Small intestine (tissue), 7 donors: ENCODE measurements at regions not wholly inside any gene's neighbourhood (a gene's known extent, or its start where the extent isn't known, plus 50 kb on each side); places are given as distances from the start of the nearest gene placed in this dataset.

Experiments used
- DNase-seq, 2 donors: peaks; one replicate each; pipeline versions ENCODE4 v3.0.0 to v3.0.0-alpha.2; 2013
- FAIRE-seq: peaks from 2 replicates; lab custom pipeline; 2012; peaks lifted over from hg19 to GRCh38; lab: Jason Lieb, UNC
- H3K27ac ChIP-seq, 3 donors: one replicate each; pipeline ENCODE4 v1.5.1; 2013; ENCODE audit warnings: low read length in 2 of 3, mild to moderate bottlenecking in 2 of 3, control low read depth in 1 of 3, inconsistent platforms in 1 of 3, low read depth in 1 of 3, moderate library complexity in 1 of 3
- H3K27me3 ChIP-seq, 3 donors: one replicate each; pipeline ENCODE4 v1.6.1; 2013; ENCODE audit warnings: low read length in 3 of 3, inconsistent platforms in 1 of 3; ENCODE audit not compliant: control insufficient read depth in 3 of 3, insufficient read depth in 3 of 3
- H3K36me3 ChIP-seq, 3 donors: one replicate each; pipeline ENCODE4 v1.6.1; 2013; ENCODE audit warnings: low read length in 3 of 3, inconsistent platforms in 1 of 3, low read depth in 1 of 3, mild to moderate bottlenecking in 1 of 3, moderate library complexity in 1 of 3; ENCODE audit not compliant: control insufficient read depth in 3 of 3, insufficient read depth in 2 of 3
- H3K4me1 ChIP-seq, 3 donors: one replicate each; pipeline ENCODE4 v1.6.1; 2013; ENCODE audit warnings: low read length in 2 of 3, inconsistent platforms in 1 of 3, low read depth in 1 of 3, mild to moderate bottlenecking in 1 of 3, moderate library complexity in 1 of 3; ENCODE audit not compliant: control insufficient read depth in 3 of 3, insufficient read depth in 2 of 3
- H3K4me3 ChIP-seq, 3 donors: one replicate each; pipeline ENCODE4 v1.5.1; 2013; ENCODE audit warnings: low read length in 3 of 3, control low read depth in 1 of 3, inconsistent platforms in 1 of 3, low read depth in 1 of 3, mild to moderate bottlenecking in 1 of 3, moderate library complexity in 1 of 3
- H3K9me3 ChIP-seq, 2 donors: one replicate each; pipeline ENCODE4 v1.6.1; 2013; ENCODE audit warnings: low read depth in 1 of 2, low read length in 1 of 2; ENCODE audit not compliant: control insufficient read depth in 2 of 2, insufficient read depth in 1 of 2
- WGBS, 3 donors: extraction: QIAGEN DNeasy Blood & Tissue Kit; methylation state at CpG; one replicate each; pipeline ENCODE4 v1.1.7; 2013; 5-methylcytosine and 5-hydroxymethylcytosine counted together
- donor health status: healthy with polysubstance abuse.
- donor health status: control.
- donor health status: control.
- donor health status: Bipolar disorder and iron deficiency.
- donor health status: healthy.

DNA sequence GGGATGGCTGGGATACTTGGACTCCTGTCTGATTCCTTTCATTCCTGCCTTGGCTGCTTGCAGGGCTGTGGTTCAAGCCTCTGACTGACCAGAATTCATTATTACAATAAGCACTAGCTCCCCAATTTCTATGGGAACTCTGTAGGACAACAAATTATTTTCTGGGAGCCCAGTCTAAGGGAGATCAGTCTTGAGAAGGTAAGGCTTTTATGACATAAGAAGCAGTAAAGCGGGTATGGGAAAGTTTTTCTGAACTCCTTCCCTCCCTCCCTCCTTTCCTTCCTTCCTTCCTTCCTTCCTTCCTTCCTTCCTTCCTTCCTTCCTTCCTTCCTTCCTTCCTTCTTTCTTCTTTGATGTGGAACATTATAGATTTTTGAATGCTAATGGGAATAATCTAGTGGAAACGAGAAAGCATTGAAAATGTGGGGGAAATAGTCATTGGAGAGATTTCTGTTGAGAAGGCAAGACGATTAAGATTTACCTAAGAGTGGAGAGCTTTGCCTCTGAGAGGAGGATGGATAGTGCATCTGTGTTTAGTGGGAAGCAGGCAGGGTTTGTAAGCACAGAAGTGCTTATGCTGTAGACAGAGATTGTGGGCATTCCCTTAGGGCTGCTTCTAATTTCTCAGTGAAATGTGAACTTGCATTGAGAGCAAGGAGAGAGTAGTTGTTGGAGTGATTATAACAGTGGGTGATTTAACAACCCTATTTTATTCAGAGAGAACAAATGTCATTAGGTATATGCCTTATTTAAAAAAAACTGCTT, 201.5 kb downstream of the DNAJB9 start:
- 64 to 75% (median 69%) methylated on average over 3 of the region's 3 CpGs for WGBS, 3 donors
- FAIRE-seq (no peak), DNase-seq (no peak)
- H3K4me3 ChIP-seq, result no peak overlapping the region
- no peaks in the 10 kb centered on the region for H3K27me3 ChIP-seq
- no peaks in the 10 kb centered on the region for H3K36me3 ChIP-seq
- no peak overlapping the region for H3K27ac ChIP-seq
- H3K4me1 ChIP-seq, result no peaks in the 10 kb centered on the region
- H3K9me3 ChIP-seq, result no peaks in the 10 kb centered on the region

DNA sequence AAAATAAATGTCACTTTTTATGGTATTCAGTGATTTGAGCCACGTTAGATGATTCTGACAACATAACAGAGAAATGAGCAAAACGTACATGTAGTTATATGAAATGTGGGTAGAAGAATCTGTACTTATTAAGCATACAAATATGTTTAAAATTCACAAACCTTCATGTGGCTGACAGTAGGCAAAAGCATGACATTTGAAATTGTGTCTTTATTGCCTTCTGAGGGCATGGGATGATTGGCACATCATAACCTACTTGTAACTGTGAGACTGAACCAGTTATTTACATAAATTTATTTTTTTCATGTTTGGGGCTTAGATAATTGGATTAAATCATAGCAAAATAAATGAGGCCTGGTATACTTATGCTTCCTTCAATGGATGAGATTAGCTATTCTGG, 202.2 kb downstream of the DNAJB9 start:
- 45 to 61% (median 49%) methylated on average over 2 of the region's 2 CpGs for WGBS, 3 donors
- no peak overlapping the region for H3K4me3 ChIP-seq
- no peak overlapping the region for H3K27ac ChIP-seq
- DNase-seq (no peak), FAIRE-seq (no peak)
- H3K9me3 ChIP-seq, result no peaks in the 10 kb centered on the region
- H3K36me3 ChIP-seq, result no peaks in the 10 kb centered on the region
- no peaks in the 10 kb centered on the region for H3K4me1 ChIP-seq
- H3K27me3 ChIP-seq, result no peaks in the 10 kb centered on the region

- Histone ChIP-seq H3K27me3 (no peaks in the 10 kb centered on the region), H3K9me3 (no peaks in the 10 kb centered on the region), H3K4me1 (no peaks in the 10 kb centered on the region), H3K4me3 (no peak overlapping the region), H3K36me3 (no peaks in the 10 kb centered on the region), H3K27ac (no peak overlapping the region)
- DNase-seq, result no peak
- no peak for FAIRE-seq
- WGBS, 3 donors, result 76 to 82% (median 77%) methylated on average over 1 of the region's 1 CpG
These were observed 208.3 kb downstream of the DNAJB9 start for GRCh38 chr7:108777966-108778365.

DNA sequence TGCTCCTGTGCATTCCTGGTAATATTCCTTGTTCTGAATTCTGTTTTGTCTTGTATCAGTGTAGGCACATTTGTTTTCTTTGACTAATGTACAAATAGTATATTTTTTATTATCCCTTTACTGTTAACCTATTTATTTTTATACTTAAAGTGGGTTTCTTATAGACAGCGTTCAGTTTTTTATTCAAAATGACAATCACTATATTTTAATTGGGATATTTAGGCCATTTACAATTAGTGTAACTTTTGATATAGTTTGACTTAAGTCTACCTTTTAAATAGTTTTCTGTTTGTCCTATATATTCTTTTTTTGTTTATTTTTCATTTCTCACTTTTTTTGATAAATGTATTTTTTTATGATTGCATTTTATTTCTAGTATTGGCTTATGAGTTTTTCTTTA, 219.8 kb downstream of the DNAJB9 start:
- H3K9me3 ChIP-seq, result no peaks in the 10 kb centered on the region
- DNase-seq, result no peak
- no peak overlapping the region for H3K27ac ChIP-seq
- no peaks in the 10 kb centered on the region for H3K36me3 ChIP-seq
- no peaks in the 10 kb centered on the region for H3K27me3 ChIP-seq
- FAIRE-seq, result no peak
- H3K4me1 ChIP-seq, result no peaks in the 10 kb centered on the region
- no peak overlapping the region for H3K4me3 ChIP-seq
- WGBS, 3 donors, result 88 to 96% (median 91%) methylated on average over 1 of the region's 1 CpG

DNA sequence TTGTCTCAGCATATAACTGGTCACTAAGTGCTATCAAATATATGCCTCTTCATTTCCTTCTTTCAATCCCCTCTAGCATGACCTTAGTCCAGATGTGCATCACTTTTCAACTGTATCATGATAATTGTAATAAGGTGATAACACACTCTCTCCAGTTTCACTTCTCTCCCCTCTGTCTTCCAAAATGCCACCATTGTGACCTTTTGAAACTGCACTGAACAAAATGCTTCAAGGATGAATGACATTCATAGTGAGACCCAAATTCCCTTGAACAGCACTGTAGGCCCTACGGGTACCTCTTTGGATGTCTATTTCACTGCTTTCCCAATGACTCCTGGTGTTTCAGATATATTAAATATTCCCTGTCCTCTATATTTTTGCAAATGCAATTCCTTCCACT, 224.8 kb downstream of the DNAJB9 start:
- Histone ChIP-seq H3K4me1 (no peaks in the 10 kb centered on the region), H3K27me3 (no peaks in the 10 kb centered on the region), H3K36me3 (no peaks in the 10 kb centered on the region), H3K4me3 (no peak overlapping the region), H3K27ac (no peak overlapping the region), H3K9me3 (no peaks in the 10 kb centered on the region)
- no peak for FAIRE-seq
- WGBS, 3 donors, result 90 to 96% (median 93%) methylated on average over 1 of the region's 1 CpG
- no peak for DNase-seq

GRCh38 chr7:108802650-108803049, 233.0 kb downstream of the DNAJB9 start:
- 52 to 64% (median 60%) methylated on average over 2 of the region's 2 CpGs for WGBS, 3 donors
- H3K27me3 ChIP-seq, result no peaks in the 10 kb centered on the region
- no peak overlapping the region for H3K27ac ChIP-seq
- H3K36me3 ChIP-seq, result no peaks in the 10 kb centered on the region
- H3K4me1 ChIP-seq, result no peaks in the 10 kb centered on the region
- DNase-seq, result no peak
- no peaks in the 10 kb centered on the region for H3K9me3 ChIP-seq
- no peak for FAIRE-seq
- no peak overlapping the region for H3K4me3 ChIP-seq

DNA sequence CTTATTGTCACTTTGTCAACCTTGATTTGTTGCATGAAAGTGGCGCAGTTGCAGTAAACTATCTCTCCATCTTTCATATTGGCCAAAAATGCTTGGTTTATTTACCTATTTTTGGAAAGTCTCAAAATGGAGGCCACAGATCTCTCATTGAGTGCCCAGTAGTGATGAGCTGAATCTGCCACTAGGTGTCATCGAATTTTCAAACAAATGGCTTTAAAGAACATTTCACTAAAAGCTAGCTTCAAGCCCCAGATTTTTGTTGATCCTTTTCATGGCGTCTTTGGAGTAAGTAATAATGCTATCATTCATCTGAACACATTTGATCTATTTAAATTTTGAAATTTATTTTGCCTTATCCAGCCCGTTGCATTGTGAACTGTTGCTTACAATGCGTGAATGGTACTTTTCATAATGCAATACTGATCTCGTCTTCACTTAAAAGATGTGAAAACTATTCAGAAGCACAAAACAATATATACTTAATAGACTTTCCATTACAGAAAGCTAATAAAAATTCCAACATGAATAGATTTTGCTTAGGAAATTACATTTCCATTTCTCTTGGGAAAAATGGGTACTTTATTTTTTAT, 236.2 kb downstream of the DNAJB9 start:
- H3K9me3 ChIP-seq, result no peaks in the 10 kb centered on the region
- no peaks in the 10 kb centered on the region for H3K36me3 ChIP-seq
- WGBS, 3 donors, result 59 to 62% (median 61%) methylated on average over 6 of the region's 6 CpGs
- no peak for FAIRE-seq
- H3K27ac ChIP-seq, result no peak overlapping the region
- no peaks in the 10 kb centered on the region for H3K4me1 ChIP-seq
- no peaks in the 10 kb centered on the region for H3K27me3 ChIP-seq
- no peak overlapping the region for H3K4me3 ChIP-seq
- DNase-seq, result no peak

DNA sequence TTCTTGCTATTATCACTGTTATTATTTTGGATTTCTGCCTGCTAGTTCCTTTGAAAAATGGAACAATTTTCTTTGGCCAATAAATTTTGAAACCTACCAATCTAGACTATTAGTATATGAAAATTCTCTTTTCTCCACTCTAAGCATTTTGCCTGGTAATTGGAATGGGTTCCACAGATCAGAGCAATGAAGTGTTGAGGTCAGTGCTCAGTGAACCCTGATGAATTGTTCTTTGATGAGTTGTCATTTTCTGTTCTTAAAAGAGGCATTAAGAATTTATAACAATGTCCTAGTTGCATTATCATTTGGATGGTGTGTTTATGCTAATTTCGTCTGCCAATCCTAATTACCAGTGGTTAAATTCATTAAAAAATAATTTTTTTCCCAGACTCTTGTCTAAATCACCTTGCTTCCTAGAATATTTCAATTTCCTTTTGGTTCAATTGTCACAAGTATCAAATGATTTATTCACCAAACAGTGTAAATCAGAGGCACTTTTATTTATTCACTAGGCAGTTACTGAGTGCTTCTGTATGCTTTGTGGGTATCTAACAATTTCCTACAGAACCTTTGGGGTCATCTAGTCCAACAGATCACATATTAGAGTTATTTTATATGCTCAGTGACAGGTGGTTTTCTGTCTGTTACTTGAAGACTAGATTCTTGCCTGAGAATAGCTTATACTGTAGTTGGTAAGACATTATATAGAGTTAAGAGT, 239.0 kb downstream of the DNAJB9 start:
- WGBS, 3 donors, result 34 to 53% (median 35%) methylated on average over 1 of the region's 1 CpG
- Histone ChIP-seq H3K4me1 (no peaks in the 10 kb centered on the region), H3K4me3 (no peak overlapping the region), H3K27me3 (no peaks in the 10 kb centered on the region), H3K36me3 (no peaks in the 10 kb centered on the region), H3K27ac (no peak overlapping the region), H3K9me3 (no peaks in the 10 kb centered on the region)
- FAIRE-seq, result no peak
- DNase-seq, result no peak
